K562 (cell line): ENCODE measurements at regions not wholly inside any gene's neighbourhood (a gene's known extent, or its start where the extent isn't known, plus 50 kb on each side); places are given as distances from the start of the nearest gene placed in this dataset.
A peak's percentile ranks its signal among the peaks of the same experiment; 100 is the strongest.

Experiments
- ATF1 ChIP-seq, 2 experiments: fragments of 450-650 bp in 1 of 2; IDR thresholded peaks; 2 replicates each; pipeline ENCODE4 v1.6.1; 2016; ENCODE audit warnings: missing compliant biosample characterization in 1 of 2, missing genetic modification characterization in 1 of 2
- BCOR ChIP-seq: fragments of 450-650 bp; IDR thresholded peaks from 2 replicates; pipeline ENCODE4 v1.6.1; 2016
- CEBPG ChIP-seq, 3 experiments: fragments of 200-800 bp in 1 of 3; sonication (Bioruptor generic) in 1 of 3; sonication (generic) in 1 of 3; formaldehyde crosslinking in 1 of 3; IDR thresholded peaks in 2 of 3; conservative IDR thresholded peaks in 1 of 3; 2 replicates each; pipeline versions ENCODE4 v1.6.1 to v1.8.0; 2016 to 2022; ENCODE audit warnings: missing compliant biosample characterization in 2 of 3, missing genetic modification characterization in 2 of 3, mild to moderate bottlenecking in 1 of 3, missing genetic modification reagents in 1 of 3
- FUS ChIP-seq: fragments of 200-400 bp; formaldehyde crosslinking; optimal IDR thresholded peaks from 2 replicates; pipeline ENCODE3; 2017; ENCODE audit warnings: low read depth, low read length
- GTF3C2 ChIP-seq: IDR thresholded peaks from 3 replicates; pipeline ENCODE4 v1.6.1; 2011; ENCODE audit warnings: borderline replicate concordance, mild to moderate bottlenecking, moderate library complexity; ENCODE audit not compliant: insufficient read length; ENCODE audit errors: extremely low read depth
- ILF3 ChIP-seq: fragments of 450-650 bp; IDR thresholded peaks from 2 replicates; pipeline ENCODE4 v1.6.1; 2018; ENCODE audit warnings: antibody characterized with exemption, mild to moderate bottlenecking, moderate library complexity, borderline replicate concordance
- KDM4B ChIP-seq, 2 experiments: fragments of 450-650 bp in 1 of 2; sonication (generic) in 1 of 2; IDR thresholded peaks; 2 replicates each; pipeline ENCODE4 v1.6.1; 2016 to 2017; ENCODE audit warnings: borderline replicate concordance in 2 of 2, antibody characterized with exemption in 1 of 2, low read depth in 1 of 2, mild to moderate bottlenecking in 1 of 2
- NFXL1 ChIP-seq: fragments of 450-650 bp; formaldehyde crosslinking; IDR thresholded peaks from 2 replicates; pipeline ENCODE4 v1.4.0; 2021; ENCODE audit warnings: mild to moderate bottlenecking
- RBM22 ChIP-seq: fragments of 200-400 bp; formaldehyde crosslinking; IDR thresholded peaks from 2 replicates; pipeline ENCODE4 v1.6.1; 2018; ENCODE audit warnings: low read length, low read depth; ENCODE audit not compliant: poor library complexity, severe bottlenecking
- SMAD4 ChIP-seq: fragments of 250-450 bp; sonication (Bioruptor Pico); conservative IDR thresholded peaks from 2 replicates; pipeline ENCODE4 v1.8.0; 2021; ENCODE audit warnings: inconsistent platforms, mild to moderate bottlenecking, moderate library complexity
- TAF9B ChIP-seq: fragments of 450-650 bp; IDR thresholded peaks from 2 replicates; pipeline ENCODE4 v1.6.1; 2018; ENCODE audit warnings: mild to moderate bottlenecking; ENCODE audit not compliant: partially characterized antibody
- TEAD1 ChIP-seq, 2 experiments: fragments of 450-650 bp in 1 of 2; sonication (generic) in 1 of 2; formaldehyde crosslinking; IDR thresholded peaks; 2 replicates each; pipeline versions ENCODE4 v1.4.0 to v1.8.0; 2020 to 2022; ENCODE audit warnings: mild to moderate bottlenecking in 2 of 2, missing genetic modification reagents in 1 of 2
- ZBTB8A ChIP-seq: fragments of 450-650 bp; IDR thresholded peaks from 2 replicates; pipeline ENCODE4 v1.6.1; 2018; ENCODE audit warnings: mild to moderate bottlenecking, moderate library complexity; ENCODE audit not compliant: partially characterized antibody
- TF ChIP-seq, protein P1 (sequence below): fragments of 450-650 bp; IDR thresholded peaks from 2 replicates; pipeline ENCODE4 v1.6.1; 2016; ENCODE audit warnings: missing biosample characterization, missing genetic modification characterization
- TF ChIP-seq, protein P2 (sequence below): fragments of 250-450 bp; sonication (Bioruptor Pico); IDR thresholded peaks from 2 replicates; pipeline ENCODE4 v1.8.0; 2021; ENCODE audit warnings: moderate library complexity, mild to moderate bottlenecking, inconsistent platforms
- TF ChIP-seq, protein P3 (sequence below): fragments of 250-450 bp; sonication (Bioruptor Pico); IDR thresholded peaks from 2 replicates; pipeline ENCODE4 v1.4.0; 2020; ENCODE audit warnings: mild to moderate bottlenecking, moderate library complexity, borderline replicate concordance
- TF ChIP-seq, protein P4 (sequence below), 2 experiments: fragments of 450-650 bp in 1 of 2; sonication (generic) in 1 of 2; formaldehyde crosslinking in 1 of 2; IDR thresholded peaks in 1 of 2; conservative IDR thresholded peaks in 1 of 2; 2 replicates each; pipeline versions ENCODE4 v1.6.1 to v1.8.1; 2016 to 2023; ENCODE audit warnings: mild to moderate bottlenecking in 2 of 2, moderate library complexity in 2 of 2, inconsistent platforms in 1 of 2, missing genetic modification reagents in 1 of 2

GRCh38 chr3:153032891-153033290, 129.1 kb upstream of the RAP2B start (continued):
- no peak for TF ChIP-seq CEBPG (CRISPR knock-in tag; IDR thresholded peaks at IDR 0.05)
- TF ChIP-seq CEBPG (tag; conservative IDR thresholded peaks at IDR 0.05 in 1 of 2, IDR thresholded peaks at IDR 0.05 in 1 of 2) = 0 out of 4 replicates have a peak, but pooled peaks of 1 of the 2 experiments have one; percentile 27
- TF ChIP-seq FUS = no peak
- TF ChIP-seq BCOR = no peak
- no peak for TF ChIP-seq TAF9B
- TF ChIP-seq, protein P1, sequence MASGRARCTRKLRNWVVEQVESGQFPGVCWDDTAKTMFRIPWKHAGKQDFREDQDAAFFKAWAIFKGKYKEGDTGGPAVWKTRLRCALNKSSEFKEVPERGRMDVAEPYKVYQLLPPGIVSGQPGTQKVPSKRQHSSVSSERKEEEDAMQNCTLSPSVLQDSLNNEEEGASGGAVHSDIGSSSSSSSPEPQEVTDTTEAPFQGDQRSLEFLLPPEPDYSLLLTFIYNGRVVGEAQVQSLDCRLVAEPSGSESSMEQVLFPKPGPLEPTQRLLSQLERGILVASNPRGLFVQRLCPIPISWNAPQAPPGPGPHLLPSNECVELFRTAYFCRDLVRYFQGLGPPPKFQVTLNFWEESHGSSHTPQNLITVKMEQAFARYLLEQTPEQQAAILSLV (tag) = no peak
- no peak for TF ChIP-seq TEAD1 (CRISPR knock-in tag; IDR thresholded peaks at IDR 0.05)
- no peak for TF ChIP-seq ILF3
- TF ChIP-seq SMAD4 (CRISPR knock-in tag) = no peak; the same call in 1 of the 2 replicates
- TF ChIP-seq ZBTB8A = no peak
- no peak for TF ChIP-seq NFXL1 (CRISPR knock-in tag)
- TF ChIP-seq KDM4B (IDR thresholded peaks at IDR 0.05; ENCODE audit: borderline replicate concordance in 2 of 2, low read depth in 1 of 2) = no peak
- TF ChIP-seq, protein P2, sequence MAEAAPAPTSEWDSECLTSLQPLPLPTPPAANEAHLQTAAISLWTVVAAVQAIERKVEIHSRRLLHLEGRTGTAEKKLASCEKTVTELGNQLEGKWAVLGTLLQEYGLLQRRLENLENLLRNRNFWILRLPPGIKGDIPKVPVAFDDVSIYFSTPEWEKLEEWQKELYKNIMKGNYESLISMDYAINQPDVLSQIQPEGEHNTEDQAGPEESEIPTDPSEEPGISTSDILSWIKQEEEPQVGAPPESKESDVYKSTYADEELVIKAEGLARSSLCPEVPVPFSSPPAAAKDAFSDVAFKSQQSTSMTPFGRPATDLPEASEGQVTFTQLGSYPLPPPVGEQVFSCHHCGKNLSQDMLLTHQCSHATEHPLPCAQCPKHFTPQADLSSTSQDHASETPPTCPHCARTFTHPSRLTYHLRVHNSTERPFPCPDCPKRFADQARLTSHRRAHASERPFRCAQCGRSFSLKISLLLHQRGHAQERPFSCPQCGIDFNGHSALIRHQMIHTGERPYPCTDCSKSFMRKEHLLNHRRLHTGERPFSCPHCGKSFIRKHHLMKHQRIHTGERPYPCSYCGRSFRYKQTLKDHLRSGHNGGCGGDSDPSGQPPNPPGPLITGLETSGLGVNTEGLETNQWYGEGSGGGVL (CRISPR knock-in tag) = no peak
- TF ChIP-seq RBM22 = no peak
- TF ChIP-seq, protein P3, sequence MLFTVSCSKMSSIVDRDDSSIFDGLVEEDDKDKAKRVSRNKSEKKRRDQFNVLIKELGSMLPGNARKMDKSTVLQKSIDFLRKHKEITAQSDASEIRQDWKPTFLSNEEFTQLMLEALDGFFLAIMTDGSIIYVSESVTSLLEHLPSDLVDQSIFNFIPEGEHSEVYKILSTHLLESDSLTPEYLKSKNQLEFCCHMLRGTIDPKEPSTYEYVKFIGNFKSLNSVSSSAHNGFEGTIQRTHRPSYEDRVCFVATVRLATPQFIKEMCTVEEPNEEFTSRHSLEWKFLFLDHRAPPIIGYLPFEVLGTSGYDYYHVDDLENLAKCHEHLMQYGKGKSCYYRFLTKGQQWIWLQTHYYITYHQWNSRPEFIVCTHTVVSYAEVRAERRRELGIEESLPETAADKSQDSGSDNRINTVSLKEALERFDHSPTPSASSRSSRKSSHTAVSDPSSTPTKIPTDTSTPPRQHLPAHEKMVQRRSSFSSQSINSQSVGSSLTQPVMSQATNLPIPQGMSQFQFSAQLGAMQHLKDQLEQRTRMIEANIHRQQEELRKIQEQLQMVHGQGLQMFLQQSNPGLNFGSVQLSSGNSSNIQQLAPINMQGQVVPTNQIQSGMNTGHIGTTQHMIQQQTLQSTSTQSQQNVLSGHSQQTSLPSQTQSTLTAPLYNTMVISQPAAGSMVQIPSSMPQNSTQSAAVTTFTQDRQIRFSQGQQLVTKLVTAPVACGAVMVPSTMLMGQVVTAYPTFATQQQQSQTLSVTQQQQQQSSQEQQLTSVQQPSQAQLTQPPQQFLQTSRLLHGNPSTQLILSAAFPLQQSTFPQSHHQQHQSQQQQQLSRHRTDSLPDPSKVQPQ (CRISPR knock-in tag) = no peak
- TF ChIP-seq GTF3C2 = no peak
- TF ChIP-seq, protein P4, sequence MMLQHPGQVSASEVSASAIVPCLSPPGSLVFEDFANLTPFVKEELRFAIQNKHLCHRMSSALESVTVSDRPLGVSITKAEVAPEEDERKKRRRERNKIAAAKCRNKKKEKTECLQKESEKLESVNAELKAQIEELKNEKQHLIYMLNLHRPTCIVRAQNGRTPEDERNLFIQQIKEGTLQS (IDR thresholded peaks at IDR 0.05) = peak; percentile 72
- TF ChIP-seq, protein P4 (CRISPR knock-in tag; conservative IDR thresholded peaks at IDR 0.05) = no peak
- no peak for TF ChIP-seq ATF1 (CRISPR knock-in tag; IDR thresholded peaks at IDR 0.05)
- TF ChIP-seq ATF1 (tag; IDR thresholded peaks at IDR 0.05) = no peak
